Activated T-helper 2 cell treated with anti-CD3 and anti-CD28 coated beads, Interferon-gamma antibody, Interleukin-2, Interleukin-4, amounts not matched to agents 10 μg/mL and 5 μg/mL and 100 μg/mL, durations not matched to agents 14 hours and 24 hours and 36 hours (primary cell): ENCODE measurements at regions not wholly inside any gene's neighbourhood (a gene's known extent, or its start where the extent isn't known, plus 50 kb on each side); places are given as distances from the start of the nearest gene placed in this dataset.

Experiments
- DNase-seq: peaks from one replicate; pipeline ENCODE4 v3.0.0; 2021; ENCODE audit warnings: low spot score
- H3K27ac Mint-ChIP-seq: one replicate; pipeline ENCODE4 v1.8.0; 2021; ENCODE audit warnings: mixed read lengths
- H3K27me3 Mint-ChIP-seq: one replicate; pipeline ENCODE4 v1.8.0; 2021; ENCODE audit warnings: low read depth, mixed read lengths
- H3K36me3 Mint-ChIP-seq: one replicate; pipeline ENCODE4 v1.8.0; 2021; ENCODE audit warnings: low read depth, mixed read lengths
- H3K4me1 Mint-ChIP-seq: one replicate; pipeline ENCODE4 v1.8.0; 2021; ENCODE audit warnings: low read depth, mixed read lengths
- H3K4me3 Mint-ChIP-seq: one replicate; pipeline ENCODE4 v1.8.0; 2021; ENCODE audit warnings: low read depth, mild to moderate bottlenecking, moderate library complexity, mixed read lengths
- H3K9me3 Mint-ChIP-seq: one replicate; pipeline ENCODE4 v1.8.0; 2021; ENCODE audit warnings: mixed read lengths
- intact Hi-C: fragments of 100-400 bp; cut with micrococcal nuclease; formaldehyde crosslinking; loops from one replicate; pipeline ENCODE4 v1.15.1; 2023

GRCh38 chr21:20729376-20729775 lies 268.8 kb upstream of the NCAM2 start:
- Mint-ChIP-seq H3K36me3 (no peaks in the 10 kb centered on the region), H3K9me3 (peaks cover 46% of the 10 kb centered on the region), H3K4me3 (no peak overlapping the region), H3K27me3 (no peaks in the 10 kb centered on the region), H3K27ac (no peak overlapping the region), H3K4me1 (no peaks in the 10 kb centered on the region)
- no peak for DNase-seq
- intact Hi-C loops: no loop called here

- Mint-ChIP-seq H3K9me3 (peaks cover 52% of the 10 kb centered on the region), H3K36me3 (no peaks in the 10 kb centered on the region), H3K27me3 (no peaks in the 10 kb centered on the region), H3K27ac (no peak overlapping the region), H3K4me1 (no peaks in the 10 kb centered on the region), H3K4me3 (no peak overlapping the region)
- no peak for DNase-seq
- intact Hi-C loops: no loop called here
Measured at GRCh38 chr21:20730441-20730840, 267.8 kb upstream of the NCAM2 start.

- intact Hi-C loops: no loop called here
- no peaks in the 10 kb centered on the region for H3K4me1 Mint-ChIP-seq
- H3K9me3 Mint-ChIP-seq: peaks cover 62% of the 10 kb centered on the region
- no peaks in the 10 kb centered on the region for H3K27me3 Mint-ChIP-seq
- H3K4me3 Mint-ChIP-seq: no peak overlapping the region
- DNase-seq: no peak
- H3K27ac Mint-ChIP-seq: no peak overlapping the region
- no peaks in the 10 kb centered on the region for H3K36me3 Mint-ChIP-seq
Measured at GRCh38 chr21:20735257-20735656, 263.0 kb upstream of the NCAM2 start.

- Mint-ChIP-seq H3K27ac (no peak overlapping the region), H3K4me1 (no peaks in the 10 kb centered on the region), H3K4me3 (no peak overlapping the region), H3K9me3 (peaks cover 47% of the 10 kb centered on the region), H3K27me3 (no peaks in the 10 kb centered on the region), H3K36me3 (no peaks in the 10 kb centered on the region)
- intact Hi-C loops: no loop called here
- no peak for DNase-seq
Measured at GRCh38 chr21:20737227-20737913, 260.8 kb upstream of the NCAM2 start.

GRCh38 chr21:20739421-20739820 lies 258.8 kb upstream of the NCAM2 start:
- H3K9me3 Mint-ChIP-seq: peaks cover 35% of the 10 kb centered on the region
- intact Hi-C loops: no loop called here

DNA sequence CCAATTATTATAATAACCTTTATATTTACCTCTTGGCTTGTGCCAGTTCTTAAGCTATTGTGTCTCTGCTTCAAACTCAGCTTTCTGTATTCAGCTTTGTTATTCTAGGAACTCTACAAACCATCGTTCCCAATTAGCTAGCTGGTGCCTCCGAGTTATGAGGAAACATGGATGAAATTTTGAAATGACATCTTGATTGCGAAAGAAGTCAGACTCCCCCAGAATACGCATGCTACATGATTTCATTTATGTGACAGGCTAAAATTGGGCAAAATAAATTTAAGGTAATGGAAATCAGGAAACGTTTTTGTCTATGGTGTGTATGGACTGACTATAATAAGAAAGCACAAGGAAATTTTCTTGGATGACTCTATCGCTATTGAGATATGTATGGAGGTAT lies 256.8 kb upstream of the NCAM2 start:
- no peak for DNase-seq
- Mint-ChIP-seq H3K27me3 (no peaks in the 10 kb centered on the region), H3K36me3 (no peaks in the 10 kb centered on the region), H3K4me3 (no peak overlapping the region), H3K27ac (no peak overlapping the region), H3K9me3 (peaks cover 40% of the 10 kb centered on the region), H3K4me1 (no peaks in the 10 kb centered on the region)
- intact Hi-C loops: no loop called here

More at GRCh38 chr21:20739421-20739820, 258.8 kb upstream of the NCAM2 start:
- Mint-ChIP-seq H3K4me3 (no peak overlapping the region), H3K27ac (no peak overlapping the region), H3K27me3 (no peaks in the 10 kb centered on the region), H3K4me1 (no peaks in the 10 kb centered on the region), H3K36me3 (no peaks in the 10 kb centered on the region)
- DNase-seq: no peak

- H3K36me3 Mint-ChIP-seq: no peaks in the 10 kb centered on the region
- H3K4me3 Mint-ChIP-seq: no peak overlapping the region
- peaks cover 54% of the 10 kb centered on the region for H3K9me3 Mint-ChIP-seq
- intact Hi-C loops: no loop called here
- H3K27ac Mint-ChIP-seq: no peak overlapping the region
- DNase-seq: no peak
- no peaks in the 10 kb centered on the region for H3K27me3 Mint-ChIP-seq
- H3K4me1 Mint-ChIP-seq: no peaks in the 10 kb centered on the region
Measured at GRCh38 chr21:20760221-20760620, 238.0 kb upstream of the NCAM2 start.

DNA sequence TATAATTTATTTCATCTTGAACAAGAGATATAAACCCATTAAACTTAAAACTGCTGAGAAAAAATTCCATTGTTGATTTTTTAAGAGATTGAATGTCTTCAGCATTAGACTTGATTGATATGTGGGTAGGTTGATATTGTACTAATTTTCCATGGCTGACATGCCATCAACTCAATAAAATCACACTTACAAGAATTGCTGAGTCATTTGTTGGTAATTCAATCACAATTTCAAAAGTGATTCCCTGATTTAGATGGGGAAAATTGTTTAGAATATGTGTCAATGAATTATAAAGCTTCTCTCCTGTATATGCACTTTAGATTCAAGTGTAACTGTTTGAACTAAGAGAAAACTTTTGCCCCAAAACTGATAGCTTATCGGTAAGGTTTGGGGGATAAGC lies 223.5 kb upstream of the NCAM2 start:
- H3K9me3 Mint-ChIP-seq: peaks cover 36% of the 10 kb centered on the region
- H3K4me1 Mint-ChIP-seq: no peaks in the 10 kb centered on the region
- no peak overlapping the region for H3K4me3 Mint-ChIP-seq
- no peak for DNase-seq
- intact Hi-C loops: no loop called here
- H3K27me3 Mint-ChIP-seq: no peaks in the 10 kb centered on the region
- H3K27ac Mint-ChIP-seq: no peak overlapping the region
- H3K36me3 Mint-ChIP-seq: no peaks in the 10 kb centered on the region

DNA sequence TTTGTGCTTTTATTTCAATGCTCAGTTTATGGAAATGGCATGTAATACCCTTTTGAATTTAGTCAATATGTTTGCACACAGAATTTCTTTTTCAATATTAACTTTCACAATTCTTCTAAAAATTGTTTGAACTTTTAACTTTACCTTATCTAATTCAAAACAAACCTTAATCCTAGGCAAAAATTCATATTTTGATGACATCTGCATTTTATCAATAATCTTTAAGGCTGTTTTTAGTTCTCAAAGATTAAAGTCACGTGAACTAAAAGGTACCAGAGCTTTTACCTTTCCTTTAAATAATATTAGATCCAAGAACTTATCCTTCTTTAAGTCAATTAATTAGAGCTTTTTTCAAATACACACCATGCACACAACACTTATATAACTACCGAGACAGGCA lies 218.9 kb upstream of the NCAM2 start:
- H3K27me3 Mint-ChIP-seq: no peaks in the 10 kb centered on the region
- no peak overlapping the region for H3K27ac Mint-ChIP-seq
- H3K4me3 Mint-ChIP-seq: no peak overlapping the region
- no peaks in the 10 kb centered on the region for H3K4me1 Mint-ChIP-seq
- no peak for DNase-seq
- intact Hi-C loops: no loop called here
- H3K9me3 Mint-ChIP-seq: peaks cover 29% of the 10 kb centered on the region
- no peaks in the 10 kb centered on the region for H3K36me3 Mint-ChIP-seq

GRCh38 chr21:20783611-20784010 lies 214.6 kb upstream of the NCAM2 start:
- Mint-ChIP-seq H3K9me3 (peaks cover 50% of the 10 kb centered on the region), H3K36me3 (no peaks in the 10 kb centered on the region), H3K4me1 (no peaks in the 10 kb centered on the region), H3K4me3 (no peak overlapping the region), H3K27me3 (no peaks in the 10 kb centered on the region), H3K27ac (no peak overlapping the region)
- intact Hi-C loops: no loop called here
- DNase-seq: no peak

DNA sequence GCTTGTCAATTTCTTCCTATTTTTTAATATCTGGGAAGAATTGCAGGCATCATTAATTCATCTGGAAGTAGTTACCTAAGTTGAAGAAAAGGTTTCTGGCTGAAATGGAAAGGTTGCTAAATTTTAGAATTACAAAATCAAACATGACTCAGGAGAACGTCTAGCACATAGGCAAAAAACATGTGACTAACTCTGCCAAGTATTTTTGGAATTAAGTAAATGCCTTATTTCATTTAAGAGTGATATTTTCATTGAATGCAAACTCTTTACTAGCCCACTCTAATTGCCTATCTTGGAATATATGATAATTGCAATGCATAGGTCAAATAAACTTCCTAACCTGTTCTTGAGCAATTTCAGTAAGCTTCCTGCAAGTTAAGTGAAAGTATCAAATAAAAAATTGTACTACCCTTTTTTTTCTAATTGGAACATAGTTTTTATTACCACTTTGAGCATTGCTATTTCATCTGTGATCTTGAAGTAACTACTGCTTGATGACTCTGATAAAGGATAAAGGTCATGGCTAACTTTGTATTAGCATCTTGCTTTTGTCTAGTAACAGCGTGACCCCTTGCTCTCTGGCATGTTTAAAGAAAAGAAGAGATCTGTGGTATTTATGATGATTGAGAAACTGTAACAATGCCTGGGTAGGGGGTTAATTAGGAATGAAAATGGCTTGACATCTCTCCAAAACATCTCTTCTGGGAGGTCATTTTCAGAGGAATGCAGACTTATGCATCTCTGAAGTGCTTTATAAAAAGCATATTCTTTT lies 208.3 kb upstream of the NCAM2 start:
- Mint-ChIP-seq H3K27me3 (no peaks in the 10 kb centered on the region), H3K4me1 (no peaks in the 10 kb centered on the region), H3K27ac (no peak overlapping the region), H3K4me3 (no peak overlapping the region), H3K36me3 (no peaks in the 10 kb centered on the region), H3K9me3 (peaks cover 66% of the 10 kb centered on the region)
- intact Hi-C loops: no loop called here
- no peak for DNase-seq

DNA sequence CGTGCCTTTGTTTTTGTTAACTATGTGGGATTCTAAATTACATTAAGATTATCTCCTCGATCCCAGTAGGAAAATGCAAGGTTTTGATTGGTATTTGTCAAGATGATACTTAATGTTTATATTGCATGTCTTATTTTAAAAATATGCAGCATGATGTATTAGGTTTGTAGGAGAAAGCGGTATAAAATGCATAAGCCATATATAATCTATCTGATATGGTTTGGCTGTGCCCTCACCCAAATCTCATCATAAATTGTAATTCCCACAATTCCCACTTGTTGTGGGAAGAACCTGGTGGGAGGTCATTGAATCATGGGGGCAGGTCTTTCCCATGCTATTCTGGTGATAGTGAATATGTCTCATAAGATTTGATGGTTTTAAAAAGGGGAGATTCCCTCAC lies 198.1 kb upstream of the NCAM2 start:
- H3K4me1 Mint-ChIP-seq: no peaks in the 10 kb centered on the region
- no peak overlapping the region for H3K27ac Mint-ChIP-seq
- no peaks in the 10 kb centered on the region for H3K27me3 Mint-ChIP-seq
- DNase-seq: no peak
- peaks cover 42% of the 10 kb centered on the region for H3K9me3 Mint-ChIP-seq
- intact Hi-C loops: no loop called here
- no peak overlapping the region for H3K4me3 Mint-ChIP-seq
- no peaks in the 10 kb centered on the region for H3K36me3 Mint-ChIP-seq

- DNase-seq: no peak
- H3K4me1 Mint-ChIP-seq: no peaks in the 10 kb centered on the region
- H3K4me3 Mint-ChIP-seq: no peak overlapping the region
- peaks cover 50% of the 10 kb centered on the region for H3K9me3 Mint-ChIP-seq
- H3K27me3 Mint-ChIP-seq: no peaks in the 10 kb centered on the region
- intact Hi-C loops: no loop called here
- no peaks in the 10 kb centered on the region for H3K36me3 Mint-ChIP-seq
- no peak overlapping the region for H3K27ac Mint-ChIP-seq
Measured at GRCh38 chr21:20802201-20802600, 196.0 kb upstream of the NCAM2 start.
